Esophagus muscularis mucosa (tissue), 4 donors: ENCODE measurements at regions not wholly inside any gene's neighbourhood (a gene's known extent, or its start where the extent isn't known, plus 50 kb on each side); places are given as distances from the start of the nearest gene placed in this dataset.

Experiments
- DNase-seq: peaks from one replicate; pipeline ENCODE4 v3.0.0-alpha.2; 2017; ENCODE audit errors: extremely low spot score
- H3K27ac ChIP-seq, 4 donors: fragments of 200-600 bp; sonication (generic); replicated peaks in 1 of 4; 1 replicate in 3 of 4; 2 replicates in 1 of 4; pipeline ENCODE4 v1.5.1; 2016 to 2019; ENCODE audit warnings: mild to moderate bottlenecking in 1 of 4
- H3K27me3 ChIP-seq, 4 donors: fragments of 200-600 bp; sonication (generic); one replicate each; pipeline versions ENCODE4 v1.5.1 to v1.6.0; 2016 to 2019
- H3K36me3 ChIP-seq, 4 donors: fragments of 200-600 bp; sonication (generic); one replicate each; pipeline ENCODE4 v1.5.1; 2016 to 2019
- H3K4me1 ChIP-seq, 4 donors: fragments of 200-600 bp; sonication (generic); one replicate each; pipeline ENCODE4 v1.5.1; 2016 to 2019
- H3K4me3 ChIP-seq, 4 donors: fragments of 200-600 bp; sonication (generic); 1 replicate in 2 of 4; 2 replicates in 2 of 4; pipeline ENCODE4 v1.5.1; 2016 to 2019; ENCODE audit warnings: mild to moderate bottlenecking in 4 of 4, moderate library complexity in 1 of 4
- H3K9me3 ChIP-seq, 4 donors: fragments of 200-600 bp; sonication (generic); 1 replicate in 3 of 4; 2 replicates in 1 of 4; pipeline ENCODE4 v1.5.1; 2016 to 2019
- EP300 ChIP-seq: sonication (generic); formaldehyde crosslinking; IDR thresholded peaks from one replicate; pipeline ENCODE4 v1.6.1; 2017; ENCODE audit warnings: antibody characterized with exemption
- POLR2A ChIP-seq: fragments of 450-650 bp; IDR thresholded peaks from one replicate; pipeline ENCODE4 v1.6.1; 2017; ENCODE audit warnings: antibody characterized with exemption, moderate library complexity, mild to moderate bottlenecking, low read depth
- POLR2AphosphoS5 ChIP-seq, 2 donors: sonication (generic); formaldehyde crosslinking; IDR thresholded peaks; one replicate each; pipeline ENCODE4 v1.6.1; 2017; ENCODE audit warnings: antibody characterized with exemption in 2 of 2
- WGBS: methylation state at CpG from one replicate; pipeline ENCODE4 v1.1.5; 2018; 5-methylcytosine and 5-hydroxymethylcytosine counted together
- intact Hi-C: fragments of 100-400 bp; cut with DNase I; formaldehyde crosslinking; loops from one replicate; pipeline ENCODE4 v1.15.1; 2023
- TF ChIP-seq, protein P1 (sequence below), 3 experiments: fragments of 200-600 bp in 2 of 3; fragments of 450-650 bp in 1 of 3; sonication (generic) in 2 of 3; IDR thresholded peaks; one replicate each; pipeline ENCODE4 v1.5.1; 2017 to 2019; ENCODE audit warnings: antibody characterized with exemption in 3 of 3, mild to moderate bottlenecking in 2 of 3, moderate library complexity in 1 of 3

DNA sequence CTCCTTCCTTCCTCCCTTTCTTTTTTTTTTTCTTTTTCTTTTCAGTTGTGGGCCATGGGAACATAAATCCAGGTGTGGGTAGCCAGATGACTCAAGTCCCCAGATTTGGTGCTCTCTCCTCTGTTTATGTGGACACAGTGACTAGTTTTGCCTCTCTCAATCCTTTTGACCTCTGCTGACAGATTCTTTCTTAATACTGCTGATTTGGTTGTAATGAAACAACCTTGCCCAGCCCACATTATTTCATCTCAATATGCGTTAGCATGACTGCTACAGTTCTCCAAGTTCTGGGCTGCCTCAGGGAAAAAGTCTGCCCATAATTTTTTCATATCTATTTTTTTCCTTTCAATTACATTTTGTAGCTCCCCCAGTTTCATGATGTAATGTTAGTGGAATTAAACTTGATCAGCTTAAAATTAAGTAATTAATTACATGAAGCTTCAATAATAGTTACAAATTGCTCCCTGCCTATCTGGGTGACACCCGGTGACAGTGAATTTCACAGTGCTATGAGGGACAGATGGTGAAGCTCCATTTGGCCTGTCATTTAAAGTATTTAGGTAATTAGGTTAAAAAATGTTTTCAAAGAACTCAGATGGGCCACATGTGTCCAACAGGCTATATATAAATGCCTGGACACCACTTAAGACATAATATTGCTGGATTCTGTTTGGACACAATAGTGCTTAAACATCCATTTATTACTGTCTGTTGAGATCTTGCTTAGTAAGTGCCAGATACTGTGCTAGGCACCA lies 118.8 kb upstream of the FRY start:
- Histone ChIP-seq H3K4me3 (no peak overlapping the region), H3K4me1 (peaks cover 4 to 24% (median 18%) of the 10 kb centered on the region in 4 donors), H3K36me3 (no peaks in the 10 kb centered on the region), H3K27ac (no peak overlapping the region), H3K9me3 (no peaks in the 10 kb centered on the region), H3K27me3 (no peaks in the 10 kb centered on the region)
- DNase-seq: no peak
- 78% methylated on average over 2 of the region's 2 CpGs for WGBS
- intact Hi-C loops: loop anchor here (5.0 kb wide), 2 partner anchors 399 to 669 kb away; no protein-coding TSS in a partner anchor
- TF ChIP-seq EP300 (no peak), POLR2A (no peak), POLR2AphosphoS5 (IDR thresholded peaks at IDR 0.05) (no peak)
- TF ChIP-seq, protein P1, sequence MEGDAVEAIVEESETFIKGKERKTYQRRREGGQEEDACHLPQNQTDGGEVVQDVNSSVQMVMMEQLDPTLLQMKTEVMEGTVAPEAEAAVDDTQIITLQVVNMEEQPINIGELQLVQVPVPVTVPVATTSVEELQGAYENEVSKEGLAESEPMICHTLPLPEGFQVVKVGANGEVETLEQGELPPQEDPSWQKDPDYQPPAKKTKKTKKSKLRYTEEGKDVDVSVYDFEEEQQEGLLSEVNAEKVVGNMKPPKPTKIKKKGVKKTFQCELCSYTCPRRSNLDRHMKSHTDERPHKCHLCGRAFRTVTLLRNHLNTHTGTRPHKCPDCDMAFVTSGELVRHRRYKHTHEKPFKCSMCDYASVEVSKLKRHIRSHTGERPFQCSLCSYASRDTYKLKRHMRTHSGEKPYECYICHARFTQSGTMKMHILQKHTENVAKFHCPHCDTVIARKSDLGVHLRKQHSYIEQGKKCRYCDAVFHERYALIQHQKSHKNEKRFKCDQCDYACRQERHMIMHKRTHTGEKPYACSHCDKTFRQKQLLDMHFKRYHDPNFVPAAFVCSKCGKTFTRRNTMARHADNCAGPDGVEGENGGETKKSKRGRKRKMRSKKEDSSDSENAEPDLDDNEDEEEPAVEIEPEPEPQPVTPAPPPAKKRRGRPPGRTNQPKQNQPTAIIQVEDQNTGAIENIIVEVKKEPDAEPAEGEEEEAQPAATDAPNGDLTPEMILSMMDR (IDR thresholded peaks at IDR 0.05): no peak

DNA sequence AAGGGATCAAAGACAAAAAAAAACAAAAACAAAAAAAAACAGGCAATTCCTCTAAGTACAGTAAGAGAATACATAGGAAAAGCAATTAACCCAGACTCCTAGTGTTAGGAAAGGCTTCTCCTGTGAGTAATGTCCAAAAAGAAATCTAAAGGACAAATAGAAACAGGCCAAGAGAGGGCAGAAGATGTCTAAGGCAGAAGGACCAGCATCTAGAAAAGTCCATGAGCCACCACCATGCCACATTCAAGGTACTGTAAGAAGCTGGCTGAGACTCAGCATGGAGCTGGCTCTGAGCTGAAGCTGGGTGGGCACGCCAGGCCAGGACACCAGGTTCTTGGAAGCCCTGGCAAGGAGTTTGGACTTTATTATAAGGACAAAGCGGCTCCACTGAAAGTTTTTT lies 118.1 kb upstream of the FRY start:
- Histone ChIP-seq H3K4me3 (no peak overlapping the region), H3K9me3 (no peaks in the 10 kb centered on the region), H3K4me1 (peaks cover 4 to 24% (median 16%) of the 10 kb centered on the region in 4 donors), H3K36me3 (no peaks in the 10 kb centered on the region), H3K27me3 (no peaks in the 10 kb centered on the region), H3K27ac (no peak overlapping the region)
- TF ChIP-seq POLR2AphosphoS5 (IDR thresholded peaks at IDR 0.05) (no peak), EP300 (no peak), POLR2A (no peak)
- TF ChIP-seq, protein P1 (IDR thresholded peaks at IDR 0.05): no peak
- 95% methylated on average over 2 of the region's 2 CpGs for WGBS
- intact Hi-C loops: loop anchor here (5.0 kb wide), 2 partner anchors 399 to 669 kb away; no protein-coding TSS in a partner anchor
- DNase-seq: no peak

DNA sequence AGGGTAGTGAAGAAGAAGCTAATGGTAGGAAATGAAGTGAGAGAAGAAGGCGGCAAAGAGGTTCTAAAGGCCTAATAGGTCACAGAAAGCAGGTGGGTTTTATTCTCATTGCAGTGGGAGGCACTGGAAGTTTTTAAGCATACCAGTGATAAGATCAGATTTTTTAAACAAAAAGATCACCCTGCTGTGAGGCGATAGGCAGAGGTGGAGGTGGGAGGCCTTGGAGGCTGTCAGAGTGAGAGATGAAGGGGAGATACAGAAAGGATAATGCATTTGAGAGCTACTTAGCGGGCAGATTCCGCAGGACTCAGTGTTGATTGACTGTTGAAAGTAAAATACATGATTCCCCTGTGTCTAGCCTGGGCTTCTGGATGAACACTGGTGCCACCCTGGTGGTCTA lies 116.7 kb upstream of the FRY start:
- no peak overlapping the region for H3K27ac ChIP-seq
- peaks cover under 1 to 10% (median 4%) of the 10 kb centered on the region in 4 donors for H3K4me1 ChIP-seq
- H3K36me3 ChIP-seq: no peaks in the 10 kb centered on the region
- no peaks in the 10 kb centered on the region for H3K27me3 ChIP-seq
- 94% methylated on average over 4 of the region's 4 CpGs for WGBS
- TF ChIP-seq EP300: no peak
- no peak overlapping the region for H3K4me3 ChIP-seq
- intact Hi-C loops: loop anchor here (5.0 kb wide), 2 partner anchors 397 to 667 kb away; no protein-coding TSS in a partner anchor
- DNase-seq: no peak
- no peaks in the 10 kb centered on the region for H3K9me3 ChIP-seq

DNA sequence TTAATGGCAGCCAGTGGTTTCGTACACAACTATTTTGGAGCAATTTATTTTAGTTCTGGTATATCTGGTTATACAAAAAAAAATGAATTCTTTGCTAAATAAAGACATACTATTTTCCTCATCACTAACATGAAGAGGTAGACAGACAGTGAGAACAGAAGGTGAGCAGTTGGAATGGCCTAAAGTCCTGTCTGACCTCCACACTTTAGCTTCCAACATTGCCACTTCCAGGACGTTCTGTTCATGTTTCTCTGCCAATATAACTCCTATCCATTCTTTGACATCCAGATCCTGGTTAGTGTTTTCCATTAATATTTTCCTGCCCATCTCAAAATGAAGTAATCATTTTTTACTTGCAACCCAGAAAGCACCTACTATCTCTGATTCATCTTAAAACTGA lies 112.9 kb upstream of the FRY start:
- Histone ChIP-seq H3K4me1 (no peaks in the 10 kb centered on the region), H3K36me3 (no peaks in the 10 kb centered on the region), H3K27me3 (no peaks in the 10 kb centered on the region), H3K27ac (no peak overlapping the region), H3K9me3 (no peaks in the 10 kb centered on the region), H3K4me3 (no peak overlapping the region)
- DNase-seq: no peak
- 84% methylated on average over 2 of the region's 2 CpGs for WGBS
- TF ChIP-seq EP300 (no peak), POLR2AphosphoS5 (IDR thresholded peaks at IDR 0.05) (no peak), POLR2A (no peak)
- TF ChIP-seq, protein P1 (IDR thresholded peaks at IDR 0.05): no peak
- intact Hi-C loops: no loop called here

DNA sequence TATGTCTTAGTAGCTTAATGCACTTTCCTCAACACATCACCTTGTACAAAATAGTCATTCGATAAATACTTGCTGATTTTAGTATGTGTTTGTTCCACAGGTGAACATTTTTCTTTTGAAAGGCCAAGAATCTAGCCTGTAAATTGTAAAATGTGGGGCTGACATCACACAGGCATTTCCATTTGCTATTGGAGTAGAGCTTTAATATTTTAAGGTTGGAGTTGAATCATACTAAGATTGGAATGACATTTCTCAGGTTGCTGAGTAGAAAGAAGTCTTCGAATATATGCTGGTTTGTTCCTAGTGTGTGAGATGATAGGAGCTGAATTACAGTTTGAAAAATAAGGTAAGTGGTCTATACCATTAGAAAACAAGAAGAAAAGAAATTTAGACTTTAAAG lies 112.3 kb upstream of the FRY start:
- TF ChIP-seq EP300: no peak
- no peak for TF ChIP-seq POLR2A
- TF ChIP-seq, protein P1 (IDR thresholded peaks at IDR 0.05): no peak
- no peak for TF ChIP-seq POLR2AphosphoS5 (IDR thresholded peaks at IDR 0.05)
- H3K27ac ChIP-seq: no peak overlapping the region
- H3K36me3 ChIP-seq: no peaks in the 10 kb centered on the region
- no peaks in the 10 kb centered on the region for H3K27me3 ChIP-seq
- no peak overlapping the region for H3K4me3 ChIP-seq
- intact Hi-C loops: no loop called here
- WGBS: 95% methylated on average over 2 of the region's 2 CpGs
- H3K9me3 ChIP-seq: no peaks in the 10 kb centered on the region
- DNase-seq: no peak
- no peaks in the 10 kb centered on the region for H3K4me1 ChIP-seq
